Endothelial cell of umbilical vein (primary cell): ENCODE measurements at regions not wholly inside any gene's neighbourhood (a gene's known extent, or its start where the extent isn't known, plus 50 kb on each side); places are given as distances from the start of the nearest gene placed in this dataset.

Source experiments
- BruUV-seq: library from RNA; stranded (reverse); fragments of 400-500 nt; replicated peaks from 2 replicates; lab custom pipeline; 2021; lab: Mats Ljungman, UMichigan
- CTCF ChIA-PET: fragments of 300-600, 350-600 bp; sonication (Branson Sonifier 250); formaldehyde crosslinking; loops from one replicate; lab custom pipeline; 2021; ENCODE audit warnings: antibody characterized with exemption, inconsistent platforms; lab: Charles Lee
- POLR2A ChIA-PET: fragments of 300-600, 350-600 bp; sonication (Branson Sonifier 250); formaldehyde crosslinking; loops from one replicate; lab custom pipeline; 2021; ENCODE audit warnings: antibody characterized with exemption, inconsistent platforms; lab: Charles Lee
- DNase-seq: peaks from one replicate; pipeline ENCODE4 v3.0.0-alpha.2; 2011; ENCODE audit warnings: low read depth, low spot score
- FAIRE-seq: peaks from 2 replicates; lab custom pipeline; 2011; peaks lifted over from hg19 to GRCh38; lab: Jason Lieb, UNC
- H2AFZ ChIP-seq: 2 replicates; pipeline ENCODE4 v1.6.0; 2012; ENCODE audit warnings: low read depth, low read length, control low read depth, inconsistent platforms
- H3K27ac ChIP-seq: 2 replicates; pipeline ENCODE4 v1.5.1; 2011; ENCODE audit warnings: low read depth, mild to moderate bottlenecking, control low read depth, low read length, moderate library complexity; ENCODE audit not compliant: insufficient read depth
- H3K27me3 ChIP-seq, 2 experiments: 2 replicates each; pipeline versions ENCODE4 v1.6.0 to v1.6.1; 2011; ENCODE audit warnings: low read length in 2 of 2, mixed read lengths in 1 of 2; ENCODE audit not compliant: control insufficient read depth in 2 of 2, insufficient read depth in 2 of 2
- H3K36me3 ChIP-seq, 2 experiments: 2 replicates in 1 of 2; 3 replicates in 1 of 2; pipeline ENCODE4 v1.5.1; 2011; ENCODE audit warnings: low read length in 2 of 2, mild to moderate bottlenecking in 1 of 2, moderate library complexity in 1 of 2; ENCODE audit not compliant: control insufficient read depth in 2 of 2, insufficient read depth in 2 of 2; ENCODE audit errors: extremely low read depth in 1 of 2
- H3K4me1 ChIP-seq: 3 replicates; pipeline ENCODE4 v1.5.1; 2011; ENCODE audit warnings: mild to moderate bottlenecking, low read length; ENCODE audit not compliant: control insufficient read depth, insufficient read depth; ENCODE audit errors: extremely low read depth
- H3K4me2 ChIP-seq: 2 replicates; pipeline ENCODE4 v1.6.1; 2011; ENCODE audit warnings: low read length, control low read depth, mixed read lengths; ENCODE audit not compliant: insufficient read depth
- H3K4me3 ChIP-seq, 3 experiments: fragments of 200-600 bp in 1 of 3; sonication (generic), shearing (Covaris generic) in 1 of 3; replicated peaks in 1 of 3; 2 replicates each; pipeline ENCODE4 v1.5.1; 2011 to 2016; ENCODE audit warnings: control low read depth in 3 of 3, low read length in 3 of 3, mild to moderate bottlenecking in 2 of 3, inconsistent platforms in 1 of 3, low read depth in 1 of 3, moderate library complexity in 1 of 3; ENCODE audit not compliant: insufficient read depth in 1 of 3
- H3K79me2 ChIP-seq: 2 replicates; pipeline ENCODE4 v1.6.0; 2012; ENCODE audit warnings: low read length, inconsistent platforms; ENCODE audit not compliant: control insufficient read depth, insufficient read depth
- H3K9ac ChIP-seq: replicated peaks from 2 replicates; pipeline ENCODE3; 2011; ENCODE audit warnings: low read length, control low read depth; ENCODE audit not compliant: insufficient read depth; ENCODE audit errors: extremely low read depth
- H3K9me1 ChIP-seq: replicated peaks from 3 replicates; pipeline ENCODE4 v1.6.0; 2011; ENCODE audit warnings: mild to moderate bottlenecking, low read length; ENCODE audit not compliant: control insufficient read depth, insufficient read depth; ENCODE audit errors: extremely low read depth
- H3K9me3 ChIP-seq: replicated peaks from 2 replicates; pipeline ENCODE4 v1.5.1; 2012; ENCODE audit warnings: low read length, inconsistent platforms; ENCODE audit not compliant: control insufficient read depth, insufficient read depth
- H4K20me1 ChIP-seq: replicated peaks from 2 replicates; pipeline ENCODE3; 2011; ENCODE audit warnings: mild to moderate bottlenecking, low read length; ENCODE audit not compliant: control insufficient read depth, insufficient read depth; ENCODE audit errors: extremely low read depth
- EZH2 ChIP-seq: IDR thresholded peaks from 2 replicates; pipeline ENCODE4 v1.6.1; 2012; ENCODE audit warnings: borderline replicate concordance, low read depth, mild to moderate bottlenecking, moderate library complexity, low read length, inconsistent platforms; ENCODE audit not compliant: severe bottlenecking
- FOS ChIP-seq: IDR thresholded peaks from 2 replicates; pipeline ENCODE4 v1.6.1; 2011; ENCODE audit warnings: mild to moderate bottlenecking, low read length, moderate library complexity, borderline replicate concordance; ENCODE audit not compliant: insufficient read depth
- GATA2 ChIP-seq: IDR thresholded peaks from 2 replicates; pipeline ENCODE4 v1.7.0; 2011; ENCODE audit warnings: low read depth, mild to moderate bottlenecking, moderate library complexity, mixed read lengths, low read length; ENCODE audit not compliant: insufficient read length, insufficient read depth
- JUN ChIP-seq: IDR thresholded peaks from 2 replicates; pipeline ENCODE4 v1.6.1; 2011; ENCODE audit warnings: borderline replicate concordance, low read depth; ENCODE audit not compliant: insufficient read length, insufficient read depth
- MYC ChIP-seq: IDR thresholded peaks from one replicate; pipeline ENCODE4 v1.6.1; 2011; ENCODE audit warnings: mild to moderate bottlenecking, low read depth, low read length
- POLR2A ChIP-seq: IDR thresholded peaks from 2 replicates; pipeline ENCODE4 v1.6.1; 2012; ENCODE audit warnings: low read depth, mild to moderate bottlenecking, control low read depth, low read length
- POLR2AphosphoS5 ChIP-seq: IDR thresholded peaks from 2 replicates; pipeline ENCODE4 v1.6.1; 2012; ENCODE audit warnings: low read depth, mild to moderate bottlenecking, control low read depth, low read length, moderate library complexity; ENCODE audit not compliant: insufficient read depth
- dilution Hi-C: fragments of 300-500 bp; cut with MboI; formaldehyde crosslinking; loops from one replicate; pipeline ENCODE4 v1.15.0; 2019; ENCODE audit warnings: low sequenced_read_pairs; ENCODE audit not compliant: extremely low pct_ligation_motif_present
- intact Hi-C: fragments of 100-400 bp; cut with micrococcal nuclease; formaldehyde crosslinking; loops from one replicate; pipeline ENCODE4 v1.10.0; 2022
- TF ChIP-seq, protein P1 (sequence below): IDR thresholded peaks from 2 replicates; pipeline ENCODE4 v1.6.1; 2011; ENCODE audit not compliant: insufficient read depth, insufficient read length
- TF ChIP-seq, protein P2 (sequence below), 2 donors: IDR thresholded peaks; 1 replicate in 1 of 2; 2 replicates in 1 of 2; pipeline ENCODE4 v1.5.1; 2011; ENCODE audit warnings: low read length in 2 of 2, mild to moderate bottlenecking in 2 of 2, moderate library complexity in 2 of 2, control low read depth in 1 of 2, inconsistent platforms in 1 of 2, low read depth in 1 of 2; ENCODE audit not compliant: insufficient read depth in 1 of 2; ENCODE audit errors: extremely low read depth in 1 of 2

DNA sequence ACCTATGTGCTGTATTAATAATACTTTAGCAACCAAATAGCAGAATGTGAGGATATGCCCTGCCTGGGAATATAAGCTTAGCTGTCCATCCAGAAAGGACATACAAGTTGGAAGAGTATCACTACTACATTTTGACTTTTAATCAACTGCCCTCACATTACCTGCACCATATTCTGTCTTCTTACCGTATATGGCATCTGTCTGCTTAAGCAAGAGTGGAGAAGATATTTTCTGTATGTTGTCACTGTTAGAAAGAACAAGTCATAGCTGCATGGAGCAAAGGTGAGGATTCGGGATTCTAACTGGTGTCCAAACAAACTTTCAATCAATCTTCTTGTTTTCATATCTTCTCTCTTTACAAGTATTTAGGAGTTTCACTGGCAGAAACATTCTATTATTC lies 929.5 kb upstream of the ROBO1 start:
- dilution Hi-C loops (no loop called here), intact Hi-C loops (no loop called here)
- no peak overlapping the region for H2AFZ ChIP-seq
- no peak overlapping the region for H3K4me3 ChIP-seq
- H3K9me1 ChIP-seq: no peaks in the 10 kb centered on the region
- FAIRE-seq (no peak), DNase-seq (no peak)
- ChIA-PET CTCF (no interaction called here), POLR2A (no interaction called here)
- no peak overlapping the region for H3K9ac ChIP-seq
- H3K36me3 ChIP-seq: no peaks in the 10 kb centered on the region
- H3K27ac ChIP-seq: no peak overlapping the region
- TF ChIP-seq POLR2A: no peak
- no peak for TF ChIP-seq EZH2
- TF ChIP-seq, protein P1, sequence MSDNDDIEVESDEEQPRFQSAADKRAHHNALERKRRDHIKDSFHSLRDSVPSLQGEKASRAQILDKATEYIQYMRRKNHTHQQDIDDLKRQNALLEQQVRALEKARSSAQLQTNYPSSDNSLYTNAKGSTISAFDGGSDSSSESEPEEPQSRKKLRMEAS: no peak
- TF ChIP-seq JUN: no peak
- no peak for TF ChIP-seq FOS
- no peak for TF ChIP-seq MYC
- TF ChIP-seq POLR2AphosphoS5: no peak
- no peak for TF ChIP-seq GATA2
- H4K20me1 ChIP-seq: no peaks in the 10 kb centered on the region
- no peaks in the 10 kb centered on the region for H3K4me1 ChIP-seq
- BruUV-seq: no TSS peak
- no peaks in the 10 kb centered on the region for H3K79me2 ChIP-seq
- H3K4me2 ChIP-seq: no peak overlapping the region
- no peaks in the 10 kb centered on the region for H3K9me3 ChIP-seq
- no peaks in the 10 kb centered on the region for H3K27me3 ChIP-seq

DNA sequence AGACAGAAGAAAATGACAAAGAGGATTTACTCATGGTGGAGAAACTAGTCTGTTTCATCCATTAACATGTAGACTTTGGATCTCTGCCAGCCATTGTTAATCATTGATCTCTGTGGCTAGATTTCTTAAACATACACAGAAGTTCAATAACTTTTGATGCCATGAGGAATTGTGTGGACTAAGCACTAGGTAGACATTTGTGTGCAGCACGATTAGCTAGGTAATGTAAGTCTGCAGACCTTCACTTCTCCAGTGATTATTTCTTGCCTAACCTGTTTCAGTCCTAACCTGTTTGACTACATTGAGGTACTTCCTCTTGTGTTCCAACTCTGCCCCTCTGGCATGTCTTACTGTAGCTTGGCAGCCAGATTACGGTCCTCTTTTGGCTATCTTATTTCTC lies 928.5 kb upstream of the ROBO1 start:
- Histone ChIP-seq H3K9ac (no peak overlapping the region), H2AFZ (no peak overlapping the region), H3K4me1 (no peaks in the 10 kb centered on the region), H3K27me3 (no peaks in the 10 kb centered on the region), H3K9me3 (no peaks in the 10 kb centered on the region), H3K79me2 (no peaks in the 10 kb centered on the region), H3K4me3 (no peak overlapping the region), H3K36me3 (no peaks in the 10 kb centered on the region), H3K4me2 (no peak overlapping the region), H4K20me1 (no peaks in the 10 kb centered on the region), H3K27ac (no peak overlapping the region), H3K9me1 (no peaks in the 10 kb centered on the region)
- ChIA-PET CTCF (interaction anchor here (1.2 kb wide), 1 partner anchor 12 kb away, joined by 3 read pairs; no protein-coding TSS in a partner anchor), POLR2A (no interaction called here)
- dilution Hi-C loops (no loop called here), intact Hi-C loops (no loop called here)
- DNase-seq: peak; percentile 41
- no TSS peak for BruUV-seq
- TF ChIP-seq MYC (no peak), EZH2 (no peak), POLR2AphosphoS5 (no peak), FOS (no peak), GATA2 (no peak), JUN (no peak), POLR2A (no peak)
- TF ChIP-seq, protein P1: no peak
- TF ChIP-seq, protein P2, sequence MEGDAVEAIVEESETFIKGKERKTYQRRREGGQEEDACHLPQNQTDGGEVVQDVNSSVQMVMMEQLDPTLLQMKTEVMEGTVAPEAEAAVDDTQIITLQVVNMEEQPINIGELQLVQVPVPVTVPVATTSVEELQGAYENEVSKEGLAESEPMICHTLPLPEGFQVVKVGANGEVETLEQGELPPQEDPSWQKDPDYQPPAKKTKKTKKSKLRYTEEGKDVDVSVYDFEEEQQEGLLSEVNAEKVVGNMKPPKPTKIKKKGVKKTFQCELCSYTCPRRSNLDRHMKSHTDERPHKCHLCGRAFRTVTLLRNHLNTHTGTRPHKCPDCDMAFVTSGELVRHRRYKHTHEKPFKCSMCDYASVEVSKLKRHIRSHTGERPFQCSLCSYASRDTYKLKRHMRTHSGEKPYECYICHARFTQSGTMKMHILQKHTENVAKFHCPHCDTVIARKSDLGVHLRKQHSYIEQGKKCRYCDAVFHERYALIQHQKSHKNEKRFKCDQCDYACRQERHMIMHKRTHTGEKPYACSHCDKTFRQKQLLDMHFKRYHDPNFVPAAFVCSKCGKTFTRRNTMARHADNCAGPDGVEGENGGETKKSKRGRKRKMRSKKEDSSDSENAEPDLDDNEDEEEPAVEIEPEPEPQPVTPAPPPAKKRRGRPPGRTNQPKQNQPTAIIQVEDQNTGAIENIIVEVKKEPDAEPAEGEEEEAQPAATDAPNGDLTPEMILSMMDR (IDR thresholded peaks at IDR 0.05; ENCODE audit: extremely low read depth in 1 of 2, insufficient read depth in 1 of 2, low read depth in 1 of 2, low read length in 2 of 2): no peak
- FAIRE-seq: no peak
